ENCODE measurements at regions not wholly inside any gene's neighbourhood (a gene's known extent, or its start where the extent isn't known, plus 50 kb on each side); places are given as distances from the start of the nearest gene placed in this dataset.
A peak's percentile ranks its signal among the peaks of the same experiment; 100 is the strongest.
"Not testable (repeated sequence)": the region's sequence is repeated elsewhere in the genome, so short reads cannot be mapped to it uniquely, and the experiment has no call there.

DNA sequence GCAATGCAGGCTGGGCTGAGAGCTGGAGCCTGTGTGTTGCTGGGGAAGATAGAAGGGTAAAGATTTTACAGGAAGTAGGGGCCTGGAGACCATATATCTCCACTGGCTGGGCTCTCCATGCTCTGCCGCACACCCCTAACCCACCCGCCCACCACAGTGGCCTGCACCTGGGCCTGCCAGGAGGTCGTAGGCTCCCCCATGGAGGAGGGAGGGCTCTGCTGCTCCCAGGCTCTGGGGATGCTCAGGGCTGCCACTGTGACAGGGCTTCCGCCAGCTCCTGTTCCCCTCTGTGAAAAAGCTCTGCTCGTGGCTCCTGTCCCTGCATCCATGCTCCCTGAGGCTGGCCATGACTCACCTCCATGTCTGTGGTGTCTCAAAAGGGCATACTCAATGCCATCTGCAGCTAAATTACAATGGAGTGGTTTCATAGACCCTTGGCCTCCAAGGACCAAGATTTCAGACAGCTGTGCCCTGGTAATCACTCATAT lies 106.0 kb downstream of the CXCL12 start:
- DNase-seq (ENCODE audit: low read depth), result peak; percentile 32

DNA sequence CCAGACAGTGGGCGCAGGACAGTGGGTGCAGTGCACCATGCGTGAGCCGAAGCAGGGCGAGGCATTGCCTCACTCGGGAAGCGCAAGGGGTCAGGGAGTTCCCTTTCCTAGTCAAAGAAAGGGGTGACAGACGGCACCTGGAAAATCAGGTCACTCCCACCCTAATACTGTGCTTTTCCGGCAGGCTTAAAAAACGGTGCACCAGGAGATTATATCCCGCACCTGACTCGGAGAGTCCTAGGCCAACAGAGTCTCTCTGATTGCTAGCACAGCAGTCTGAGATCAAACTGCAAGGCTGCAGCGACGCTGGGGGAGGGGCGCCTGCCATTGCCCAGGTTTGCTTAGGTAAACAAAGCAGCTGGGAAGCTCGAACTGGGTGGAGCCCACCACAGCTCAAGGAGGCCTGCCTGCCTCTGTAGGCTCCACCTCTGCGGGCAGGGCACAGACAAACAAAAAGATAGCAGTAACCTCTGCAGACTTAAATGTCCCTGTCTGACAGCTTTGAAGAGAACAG lies 116.4 kb downstream of the CXCL12 start:
- DNase-seq (ENCODE audit: low read depth), result not testable (repeated sequence)

DNA sequence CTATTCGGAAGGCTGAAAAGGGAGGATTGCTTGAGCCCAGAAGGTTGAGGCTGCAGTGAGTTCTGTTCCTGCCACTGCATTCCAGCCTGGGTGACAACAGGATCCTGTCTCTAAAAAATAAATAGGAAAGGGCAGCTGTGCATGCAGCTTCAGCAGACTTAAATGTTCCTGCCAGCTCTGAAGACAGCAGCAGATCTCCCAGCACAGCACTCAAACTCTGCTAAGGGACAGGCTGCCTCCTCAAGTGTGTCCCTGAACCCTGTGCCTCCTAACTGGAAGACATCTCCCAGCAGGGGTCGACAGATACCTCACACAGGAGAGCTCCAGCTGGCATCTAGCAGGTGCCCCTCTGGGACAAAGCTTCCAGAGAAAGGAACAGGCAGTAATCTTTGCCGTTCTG lies 117.9 kb downstream of the CXCL12 start:
- no peak for DNase-seq (ENCODE audit: low read depth)

DNA sequence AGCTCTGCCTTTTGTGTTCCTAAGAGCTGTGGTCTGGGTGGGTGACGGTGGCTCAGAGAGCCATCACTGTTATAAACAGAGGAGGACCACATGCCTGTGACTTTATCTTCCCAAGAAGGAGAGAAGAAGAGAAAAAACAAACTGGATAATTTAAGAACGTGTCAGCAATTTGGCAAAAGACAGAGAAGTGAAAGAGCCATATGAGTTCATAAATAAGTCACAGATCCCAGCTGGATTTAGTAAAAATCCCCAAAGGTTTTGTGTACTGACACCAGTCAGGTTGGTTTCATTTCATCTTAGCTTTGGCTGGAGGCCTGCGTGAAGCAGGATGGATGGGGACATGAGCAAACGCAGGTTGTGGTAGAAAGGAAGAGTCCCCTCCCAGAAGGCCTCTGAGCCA lies 120.7 kb downstream of the CXCL12 start:
- no peak for DNase-seq (ENCODE audit: low read depth)

DNA sequence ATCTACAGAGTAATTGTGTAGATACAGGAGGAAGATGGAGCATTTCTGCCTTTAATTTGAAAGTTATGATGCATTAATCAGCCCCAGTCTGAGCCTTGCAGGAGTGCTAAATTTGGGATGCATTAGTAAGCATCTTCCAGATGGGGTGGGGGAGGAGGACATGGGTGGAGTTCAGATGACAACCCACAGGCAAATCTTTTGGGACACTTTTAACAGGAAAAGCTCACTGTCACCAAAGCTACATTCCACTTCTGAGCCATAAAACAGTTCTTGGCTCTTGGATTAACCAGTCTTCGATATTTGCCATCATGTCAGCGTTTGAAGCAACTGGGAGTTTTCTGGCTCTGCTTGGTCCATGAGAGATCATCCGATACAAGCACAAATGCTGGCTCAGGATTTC lies 121.1 kb downstream of the CXCL12 start:
- DNase-seq (ENCODE audit: low read depth), result no peak

DNA sequence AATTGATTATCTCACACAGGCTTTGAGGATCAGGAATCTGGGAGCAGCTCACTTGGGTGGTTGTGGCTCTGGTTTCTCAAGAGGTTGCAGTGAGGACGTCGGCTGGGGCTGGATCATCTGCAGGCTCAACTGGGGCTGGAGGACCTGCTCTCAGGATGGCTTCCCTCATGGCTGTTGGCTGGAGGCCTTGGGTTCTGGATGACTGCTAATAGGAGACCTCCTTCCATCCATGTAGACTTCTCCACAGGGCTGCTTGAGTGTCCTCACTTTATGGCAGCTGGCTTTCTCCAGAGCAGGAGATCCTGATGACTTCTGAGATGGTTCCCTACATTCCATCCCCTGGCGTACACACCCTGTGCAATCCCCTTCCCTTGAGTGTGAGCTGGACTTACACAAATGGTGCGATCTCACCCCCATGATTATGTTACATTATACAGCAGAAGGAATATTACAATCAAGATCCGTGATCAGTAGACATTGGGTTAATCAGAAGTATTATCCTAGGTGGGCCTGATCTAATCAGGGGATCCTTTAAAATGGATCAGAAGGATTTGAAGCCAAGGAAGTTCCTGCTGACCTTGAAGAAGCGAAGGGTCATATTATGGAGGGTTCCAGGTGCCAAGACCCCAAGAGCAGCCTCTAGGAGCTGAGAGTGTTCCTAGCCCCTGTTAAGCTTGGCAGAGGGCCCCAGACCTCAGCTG lies 122.2 kb downstream of the CXCL12 start:
- no peak for DNase-seq (ENCODE audit: low read depth)

DNA sequence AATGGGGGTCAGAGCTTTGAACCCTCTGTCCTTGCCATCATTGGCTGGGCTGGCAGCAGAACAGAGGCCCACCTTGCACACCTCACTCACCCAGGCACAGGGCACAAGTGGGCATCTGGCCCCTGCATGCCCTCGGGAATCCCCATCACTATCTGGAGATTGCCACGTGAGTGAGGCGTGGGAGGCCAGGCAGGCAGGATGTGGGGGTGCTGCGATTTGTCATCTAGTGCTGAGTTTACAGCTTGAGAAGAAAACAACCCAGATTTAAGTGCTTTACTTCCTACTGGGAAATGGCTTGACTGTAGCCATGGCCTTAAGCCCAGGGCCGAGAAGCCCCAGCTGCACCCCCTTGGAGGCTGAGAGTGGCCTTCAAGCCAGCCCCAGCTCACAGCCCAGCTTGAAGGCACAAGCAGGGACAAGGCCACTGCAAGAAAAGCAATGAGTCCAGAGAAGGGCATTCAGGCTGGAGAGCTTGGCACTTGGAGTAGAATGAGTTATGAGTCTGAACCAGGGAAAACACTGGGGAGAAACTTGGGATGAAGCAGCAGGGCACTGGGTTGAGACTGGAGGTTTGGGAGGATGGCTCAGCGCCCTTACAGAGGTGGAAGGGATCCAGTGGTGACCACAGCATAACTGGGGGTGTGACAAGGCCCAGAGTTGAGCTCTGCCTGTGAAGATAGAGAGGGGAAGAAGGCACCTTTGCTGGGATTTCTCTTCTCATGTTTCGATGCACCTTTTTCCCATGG lies 123.0 kb downstream of the CXCL12 start:
- peak; percentile 26 for DNase-seq (ENCODE audit: low read depth)

DNA sequence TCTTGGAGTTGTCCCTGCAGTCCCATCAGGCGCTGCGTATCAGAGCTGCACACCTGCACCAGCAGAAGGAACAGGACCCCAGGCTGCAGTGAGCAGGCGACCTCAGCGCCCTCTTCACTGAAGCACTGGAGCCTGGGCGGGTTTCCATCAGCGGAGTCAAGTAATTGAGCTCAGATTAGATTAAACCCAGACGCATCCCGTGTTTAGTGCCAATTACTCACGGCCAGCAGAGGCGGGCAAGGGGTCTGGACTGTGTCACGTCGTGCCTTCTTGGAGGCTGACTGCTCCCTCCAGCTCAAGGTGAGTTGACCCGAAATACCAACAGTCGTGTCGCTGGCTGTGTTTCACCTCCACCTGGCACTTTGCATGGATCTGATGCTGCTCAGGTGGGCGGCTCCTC lies 123.6 kb downstream of the CXCL12 start:
- DNase-seq (ENCODE audit: low read depth), result no peak

DNA sequence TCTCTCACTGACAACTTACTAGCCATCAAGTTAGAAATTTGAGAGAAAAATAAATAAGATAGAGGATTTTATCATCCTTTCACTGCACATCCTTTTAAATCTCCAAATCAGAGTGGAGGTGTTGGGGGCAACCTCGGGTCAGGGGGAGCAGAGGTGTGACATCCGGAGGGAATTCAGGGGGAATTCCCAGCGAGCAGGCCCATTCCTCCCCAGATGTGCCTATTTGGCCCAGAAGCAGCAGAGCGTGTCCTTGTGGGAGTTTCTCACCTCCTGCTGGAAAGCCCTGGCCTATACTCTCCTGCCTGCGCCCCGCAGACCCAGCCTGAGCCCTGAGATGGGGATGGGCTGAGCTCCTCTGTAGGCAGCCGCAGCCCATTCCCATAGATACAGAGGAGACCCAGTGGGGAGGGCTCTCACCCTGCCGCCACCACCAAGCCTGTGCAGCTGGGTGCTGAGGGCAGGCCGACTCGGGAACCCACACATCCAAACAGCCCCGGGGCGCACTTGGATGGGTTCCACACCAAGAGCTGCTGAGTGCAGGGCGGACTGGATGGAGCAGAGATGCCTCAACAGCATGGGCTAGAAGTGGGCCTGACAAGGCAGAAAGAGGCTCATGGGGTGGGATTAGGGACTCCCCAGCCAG lies 124.5 kb downstream of the CXCL12 start:
- no peak for DNase-seq (ENCODE audit: low read depth)

DNA sequence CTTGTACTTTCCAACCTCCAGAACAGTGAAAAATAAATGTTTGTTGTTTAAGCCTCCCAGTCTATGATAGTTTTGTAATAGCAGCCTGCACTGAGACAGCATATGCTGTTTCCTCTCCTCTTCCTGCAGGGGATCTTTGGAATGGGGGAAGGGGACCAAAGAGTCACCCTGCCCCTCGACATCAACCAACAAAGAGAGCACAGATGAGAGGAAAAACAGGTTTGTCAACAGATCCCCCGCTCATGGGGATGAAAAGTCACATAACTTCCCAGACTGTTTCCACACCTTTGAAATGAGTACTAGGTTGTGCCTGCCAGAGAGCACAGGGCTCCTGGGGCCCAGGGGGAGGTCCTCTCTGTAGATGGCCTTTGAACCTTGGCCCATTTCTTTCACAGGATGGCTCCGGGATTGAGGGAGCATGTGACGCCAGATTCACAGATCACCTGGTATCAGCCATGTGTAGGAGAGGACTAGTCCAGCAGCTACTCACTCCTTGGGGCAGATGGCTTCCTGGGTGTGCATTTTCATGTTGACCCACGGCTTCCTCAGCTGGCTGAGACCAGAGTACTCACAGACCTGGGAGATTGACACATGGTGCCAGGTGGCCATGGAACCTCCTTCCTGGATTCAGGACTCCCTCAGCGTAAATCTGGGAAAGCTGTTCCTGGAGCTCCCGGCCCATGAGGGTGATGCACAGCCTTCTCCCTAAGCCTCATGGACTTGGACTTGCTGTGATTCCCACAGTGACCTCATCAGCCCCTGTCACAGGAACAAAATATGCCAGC lies 125.6 kb downstream of the CXCL12 start:
- no peak for DNase-seq (ENCODE audit: low read depth)

DNA sequence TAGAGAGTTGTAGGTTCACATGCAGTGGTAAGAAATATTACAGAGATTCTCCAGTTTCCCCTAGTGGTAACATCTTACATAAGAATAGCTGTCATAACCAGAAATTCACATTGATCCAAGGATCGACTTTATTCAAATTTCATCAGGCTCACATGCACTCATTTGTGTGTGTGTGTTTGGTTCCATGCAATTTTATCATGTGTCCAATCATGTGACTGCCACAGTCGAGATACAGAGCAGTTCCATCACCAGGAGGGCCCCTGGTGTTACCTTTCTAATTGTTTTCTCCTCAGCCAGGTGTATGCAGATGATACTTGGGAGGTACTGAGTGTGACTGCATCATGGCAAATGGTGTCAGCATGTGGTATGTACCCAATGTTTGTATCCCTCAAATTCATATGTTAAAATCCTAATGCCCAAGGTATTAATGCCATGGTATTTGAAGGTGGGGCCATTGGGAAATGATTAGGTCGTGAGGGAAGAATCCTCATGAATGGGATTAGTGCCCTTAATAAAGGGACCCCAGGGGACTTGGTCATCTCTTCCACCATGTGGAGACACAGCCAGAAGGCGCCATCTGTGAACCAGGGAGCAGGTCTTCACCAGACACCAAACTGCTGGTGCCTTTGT lies 126.3 kb downstream of the CXCL12 start:
- no peak for DNase-seq (ENCODE audit: low read depth)

DNA sequence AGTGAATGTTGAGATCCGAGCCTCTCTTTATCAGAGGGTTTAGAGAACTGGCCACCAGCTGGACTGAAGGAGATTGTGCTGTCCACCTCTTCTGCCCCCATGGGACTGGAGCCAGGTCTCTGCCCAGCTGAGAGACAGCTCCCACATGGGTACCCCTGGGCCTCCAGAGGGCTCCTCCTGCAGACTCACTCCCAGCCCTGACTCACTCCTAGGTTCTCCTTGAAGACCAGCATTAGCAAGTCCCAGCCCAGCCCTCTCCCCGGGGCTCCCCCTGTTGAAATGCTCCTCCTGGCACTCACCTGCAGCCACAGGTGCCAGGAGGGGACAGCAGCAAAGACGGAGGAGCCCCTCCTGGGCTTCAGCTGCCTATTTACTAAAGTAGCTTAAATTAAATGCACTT lies 126.9 kb downstream of the CXCL12 start:
- DNase-seq (ENCODE audit: low read depth), result no peak

DNA sequence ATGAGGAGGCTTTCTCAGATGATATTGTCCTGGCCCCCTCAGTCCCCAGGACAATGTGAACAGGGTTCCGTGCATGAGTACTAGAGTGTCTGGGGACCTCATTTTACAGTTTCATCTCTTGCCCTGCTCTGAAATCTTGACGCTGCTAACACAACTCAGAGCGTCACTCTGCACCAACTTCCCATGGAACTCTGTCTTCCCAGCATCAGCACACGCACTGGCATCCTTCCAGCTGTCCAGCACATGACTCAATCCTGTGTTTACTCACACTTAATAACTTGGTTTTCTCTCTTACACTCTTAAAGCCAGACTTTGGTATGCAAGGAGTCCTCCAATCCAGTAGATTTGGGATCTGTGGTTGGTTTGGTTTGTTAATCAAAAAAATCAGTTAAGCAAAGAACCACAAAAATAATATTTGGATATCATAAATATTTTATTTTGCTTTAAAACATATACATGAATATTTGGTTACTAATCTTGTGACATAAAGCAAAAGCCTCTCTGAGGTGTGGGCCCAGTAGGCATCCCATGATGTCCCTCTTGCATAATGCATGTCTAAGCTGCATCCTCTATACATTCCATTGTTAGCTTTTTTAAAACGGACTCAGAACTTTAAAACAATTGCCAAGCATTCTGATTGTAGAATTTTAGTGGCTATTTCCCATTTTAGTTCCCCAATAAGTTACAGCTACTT lies 131.0 kb downstream of the CXCL12 start:
- peak; percentile 60 for DNase-seq (ENCODE audit: low read depth)

DNA sequence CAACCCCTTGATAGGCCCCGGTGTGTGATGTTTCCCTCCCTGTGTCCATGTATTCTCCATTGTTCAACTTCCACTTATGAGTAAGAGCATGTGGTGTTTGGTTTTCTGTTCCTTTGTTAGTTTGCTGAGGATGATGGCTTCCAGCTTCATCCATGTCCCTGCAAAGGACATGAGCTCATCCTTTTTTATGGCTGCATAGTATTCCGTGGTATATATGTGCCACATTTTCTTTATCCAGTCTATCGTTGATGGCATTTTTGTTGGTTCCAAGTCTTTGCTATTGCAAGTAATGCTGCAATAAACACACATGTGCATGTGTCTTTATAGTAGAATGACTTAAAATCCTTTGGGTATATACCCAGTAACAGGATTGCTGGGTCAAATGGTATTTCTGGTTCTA lies 132.3 kb downstream of the CXCL12 start:
- DNase-seq (ENCODE audit: low read depth), result not testable (repeated sequence)

DNA sequence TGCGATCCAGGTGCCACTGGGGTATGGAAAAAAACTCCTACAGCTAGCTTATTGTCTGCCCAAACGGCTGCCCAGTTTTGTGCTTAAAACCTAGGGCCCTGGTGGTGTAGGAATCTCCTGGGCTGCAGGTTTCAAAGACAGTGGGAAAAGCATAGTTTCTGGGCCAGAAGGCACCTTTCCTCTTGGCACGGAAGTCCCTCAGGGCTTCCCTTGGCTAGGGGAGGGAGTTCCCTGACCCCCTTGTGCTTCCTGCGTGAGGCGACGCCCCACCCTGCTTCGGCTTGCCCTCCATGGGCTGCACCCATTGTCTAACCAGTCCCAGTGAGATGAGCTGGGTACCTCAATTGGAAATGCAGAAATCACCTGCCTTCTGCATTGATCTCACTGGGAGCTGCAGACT lies 135.0 kb downstream of the CXCL12 start:
- DNase-seq (ENCODE audit: low read depth), result not testable (repeated sequence)

DNA sequence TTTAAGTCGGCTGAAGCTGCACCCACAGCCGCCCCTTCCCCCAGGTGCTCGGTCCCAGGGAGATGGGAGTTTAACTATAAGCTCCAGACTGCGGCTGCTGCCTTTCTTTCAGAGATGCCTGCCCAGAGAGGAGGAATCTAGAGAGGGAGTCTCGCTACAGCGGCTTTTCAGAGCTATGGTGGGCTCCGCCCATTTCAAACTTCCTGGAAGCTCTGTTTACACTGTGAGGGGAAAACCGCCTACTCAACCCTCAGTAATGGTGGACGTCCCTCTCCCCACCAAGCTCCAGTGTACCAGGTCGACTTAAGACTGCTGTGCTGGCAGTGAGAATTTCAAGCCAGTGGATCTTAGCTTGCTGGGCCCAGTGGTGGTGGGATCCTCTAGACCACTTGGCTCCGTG lies 135.4 kb downstream of the CXCL12 start:
- DNase-seq (ENCODE audit: low read depth), result no peak

DNA sequence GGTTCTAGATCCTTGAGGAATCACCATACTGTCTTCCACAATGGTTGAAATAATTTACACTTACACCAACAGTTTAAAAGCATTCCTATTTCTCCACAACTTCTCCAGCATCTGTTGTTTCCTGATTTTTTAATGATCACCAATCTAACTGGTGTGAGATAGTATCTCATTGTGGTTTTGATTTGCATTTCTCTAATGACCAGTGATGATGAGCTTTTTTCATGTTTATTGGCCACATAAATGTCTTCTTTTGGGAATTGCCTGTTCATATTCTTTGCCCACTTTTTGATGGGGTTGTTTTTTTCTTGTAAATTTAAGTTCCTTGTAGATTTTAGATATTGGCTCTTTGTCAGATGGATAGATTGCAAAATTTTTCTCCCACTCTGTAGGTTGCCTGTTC lies 138.2 kb downstream of the CXCL12 start:
- DNase-seq (ENCODE audit: low read depth), result not testable (repeated sequence)

DNA sequence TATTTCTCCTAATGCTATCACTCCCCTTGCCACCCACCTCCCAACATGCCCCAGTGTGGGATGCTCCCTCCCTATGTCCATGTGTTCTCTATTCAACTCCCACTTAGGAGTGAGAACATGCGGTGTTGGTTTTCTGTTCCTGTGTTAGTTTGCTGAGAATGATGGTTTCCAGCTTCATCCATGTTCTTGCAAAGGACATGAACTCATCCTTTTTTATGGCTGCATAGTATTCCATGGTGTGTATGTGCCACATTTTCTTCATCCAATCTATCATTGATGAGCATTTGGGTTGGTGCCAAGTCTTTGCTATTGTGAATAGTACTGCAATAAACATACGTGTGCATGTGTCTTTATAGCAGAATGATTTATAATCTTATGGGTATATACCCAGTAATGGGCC lies 138.6 kb downstream of the CXCL12 start:
- DNase-seq (ENCODE audit: low read depth), result not testable (repeated sequence)

DNA sequence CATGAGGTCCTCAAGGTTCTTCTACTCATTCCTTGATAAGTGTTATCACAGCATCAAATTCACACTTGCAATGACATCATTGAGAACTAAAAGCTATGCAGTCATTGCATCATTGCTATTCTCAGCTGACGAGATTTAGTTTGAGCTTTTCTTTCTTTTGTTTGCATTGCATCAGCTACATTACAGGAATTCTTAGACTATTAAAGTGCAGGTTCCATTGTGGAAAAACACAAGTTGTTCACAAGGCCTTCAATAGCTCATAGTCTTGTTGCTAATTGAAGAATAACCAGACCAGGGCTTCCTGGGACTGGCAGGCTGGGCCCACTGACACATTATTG lies 139.3 kb downstream of the CXCL12 start:
- DNase-seq (ENCODE audit: low read depth), result peak; percentile 52

DNA sequence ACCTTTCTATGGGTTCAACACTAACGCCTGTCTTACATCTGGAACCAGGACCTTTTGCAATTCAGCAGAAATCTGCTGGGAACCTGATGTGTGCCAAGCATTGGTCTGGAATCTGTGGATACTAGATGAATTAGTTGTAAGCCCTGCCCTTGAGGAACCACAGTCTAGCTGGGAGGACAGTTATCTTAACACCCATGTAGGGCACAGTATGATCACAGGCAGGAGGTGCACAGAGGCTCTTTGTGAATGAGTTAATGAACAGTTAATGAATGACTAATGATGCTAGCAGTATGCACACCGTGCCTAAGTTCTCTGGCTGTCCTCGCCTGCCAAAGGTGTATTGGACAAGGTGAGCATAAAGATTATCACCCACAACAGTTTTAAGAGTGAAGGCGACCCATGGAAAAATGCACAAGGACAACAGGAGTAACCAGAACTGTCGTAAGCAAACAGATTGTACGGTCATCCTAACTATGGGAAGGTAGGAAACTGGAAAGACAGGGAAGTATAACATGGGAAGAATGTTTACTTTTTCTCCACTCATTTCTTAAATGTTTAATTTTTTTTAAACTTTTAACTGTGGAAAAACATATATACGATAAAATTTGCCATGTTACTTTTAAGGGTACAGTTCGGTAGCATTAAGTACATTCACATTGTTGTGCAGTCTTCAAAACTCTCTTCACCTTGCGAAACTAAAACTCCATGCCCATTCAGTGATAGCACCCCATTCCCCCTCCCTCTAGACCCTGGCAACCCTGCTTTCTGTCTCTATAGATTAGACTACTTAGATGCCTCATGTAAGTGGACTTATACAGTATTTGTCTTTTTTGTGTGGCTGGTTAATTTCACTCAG lies 139.9 kb downstream of the CXCL12 start:
- DNase-seq (ENCODE audit: low read depth), result no peak
